ENCODE measurements at regions not wholly inside any gene's neighbourhood (a gene's known extent, or its start where the extent isn't known, plus 50 kb on each side); places are given as distances from the start of the nearest gene placed in this dataset.
"Not testable (repeated sequence)": the region's sequence is repeated elsewhere in the genome, so short reads cannot be mapped to it uniquely, and the experiment has no call there.

GRCh38 chr1:148424143-148425003 lies 58.7 kb downstream of the PPIAL4G start (continued):
- not testable (repeated sequence) for TF ChIP-seq ATF7, SOX6 (IDR thresholded peaks at IDR 0.05)
- TF ChIP-seq ATF7 (CRISPR knock-in tag; IDR thresholded peaks at IDR 0.05) (peak; percentile 61; the same call in 1 of the 2 replicates), ETV5 (CRISPR knock-in tag; IDR thresholded peaks at IDR 0.05; ENCODE audit: borderline replicate concordance) (peak; percentile 84; the same call in 1 of the 2 replicates), EP300 (IDR thresholded peaks at IDR 0.05; ENCODE audit: low read depth in 2 of 2, low read length in 2 of 2) (peak; percentile 20 to 58; a peak in 1 of 4 replicates), EP300 (CRISPR knock-in tag; IDR thresholded peaks at IDR 0.05; ENCODE audit: borderline replicate concordance) (peak; percentile 15; the same call in 1 of the 2 replicates), MEIS2 (CRISPR knock-in tag; IDR thresholded peaks at IDR 0.05) (0 out of 2 replicates have a peak, but pooled peaks have one; percentile 22), GATAD2A (CRISPR knock-in tag; IDR thresholded peaks at IDR 0.05) (peak; percentile 85), MEF2D (CRISPR knock-in tag; IDR thresholded peaks at IDR 0.05) (0 out of 2 replicates have a peak, but pooled peaks have one; percentile 37), FOSL2 (CRISPR knock-in tag; IDR thresholded peaks at IDR 0.05) (peak; percentile 97), KAT8 (CRISPR knock-in tag; IDR thresholded peaks at IDR 0.05) (peak; percentile 51; the same call in 1 of the 2 replicates), ZMYM3 (CRISPR knock-in tag; IDR thresholded peaks at IDR 0.05) (peak; percentile 42; the same call in 1 of the 2 replicates), POLR2A (IDR thresholded peaks at IDR 0.05; ENCODE audit: insufficient read depth in 1 of 2, low read depth in 2 of 2, low read length in 2 of 2) (0 out of 4 replicates have a peak, but pooled peaks of 1 of the 2 experiments have one; percentile 34), RARA (CRISPR knock-in tag; IDR thresholded peaks at IDR 0.05) (peak; percentile 57), ZMYM4 (CRISPR knock-in tag; IDR thresholded peaks at IDR 0.05) (peak; percentile 56), ASH2L (IDR thresholded peaks at IDR 0.05; ENCODE audit: insufficient read length, low read depth, low read length) (peak; percentile 31), ZNF543 (CRISPR knock-in tag; IDR thresholded peaks at IDR 0.05) (peak; percentile 51; the same call in 1 of the 2 replicates), SOX6 (CRISPR knock-in tag; IDR thresholded peaks at IDR 0.05) (peak; percentile 95), MED1 (CRISPR knock-in tag; IDR thresholded peaks at IDR 0.05) (peak; percentile 82), ZGPAT (CRISPR knock-in tag; IDR thresholded peaks at IDR 0.05) (peak; percentile 79), THAP11 (CRISPR knock-in tag; IDR thresholded peaks at IDR 0.05) (peak; percentile 38; the same call in 1 of the 2 replicates)
- TF ChIP-seq, protein P1, sequence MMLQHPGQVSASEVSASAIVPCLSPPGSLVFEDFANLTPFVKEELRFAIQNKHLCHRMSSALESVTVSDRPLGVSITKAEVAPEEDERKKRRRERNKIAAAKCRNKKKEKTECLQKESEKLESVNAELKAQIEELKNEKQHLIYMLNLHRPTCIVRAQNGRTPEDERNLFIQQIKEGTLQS (CRISPR knock-in tag; IDR thresholded peaks at IDR 0.05), result peak; percentile 75; the same call in 1 of the 2 replicates
- TF ChIP-seq, protein P2, sequence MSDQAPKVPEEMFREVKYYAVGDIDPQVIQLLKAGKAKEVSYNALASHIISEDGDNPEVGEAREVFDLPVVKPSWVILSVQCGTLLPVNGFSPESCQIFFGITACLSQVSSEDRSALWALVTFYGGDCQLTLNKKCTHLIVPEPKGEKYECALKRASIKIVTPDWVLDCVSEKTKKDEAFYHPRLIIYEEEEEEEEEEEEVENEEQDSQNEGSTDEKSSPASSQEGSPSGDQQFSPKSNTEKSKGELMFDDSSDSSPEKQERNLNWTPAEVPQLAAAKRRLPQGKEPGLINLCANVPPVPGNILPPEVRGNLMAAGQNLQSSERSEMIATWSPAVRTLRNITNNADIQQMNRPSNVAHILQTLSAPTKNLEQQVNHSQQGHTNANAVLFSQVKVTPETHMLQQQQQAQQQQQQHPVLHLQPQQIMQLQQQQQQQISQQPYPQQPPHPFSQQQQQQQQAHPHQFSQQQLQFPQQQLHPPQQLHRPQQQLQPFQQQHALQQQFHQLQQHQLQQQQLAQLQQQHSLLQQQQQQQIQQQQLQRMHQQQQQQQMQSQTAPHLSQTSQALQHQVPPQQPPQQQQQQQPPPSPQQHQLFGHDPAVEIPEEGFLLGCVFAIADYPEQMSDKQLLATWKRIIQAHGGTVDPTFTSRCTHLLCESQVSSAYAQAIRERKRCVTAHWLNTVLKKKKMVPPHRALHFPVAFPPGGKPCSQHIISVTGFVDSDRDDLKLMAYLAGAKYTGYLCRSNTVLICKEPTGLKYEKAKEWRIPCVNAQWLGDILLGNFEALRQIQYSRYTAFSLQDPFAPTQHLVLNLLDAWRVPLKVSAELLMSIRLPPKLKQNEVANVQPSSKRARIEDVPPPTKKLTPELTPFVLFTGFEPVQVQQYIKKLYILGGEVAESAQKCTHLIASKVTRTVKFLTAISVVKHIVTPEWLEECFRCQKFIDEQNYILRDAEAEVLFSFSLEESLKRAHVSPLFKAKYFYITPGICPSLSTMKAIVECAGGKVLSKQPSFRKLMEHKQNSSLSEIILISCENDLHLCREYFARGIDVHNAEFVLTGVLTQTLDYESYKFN (CRISPR knock-in tag; conservative IDR thresholded peaks at IDR 0.05), result peak; percentile 86
- TF ChIP-seq, protein P3, sequence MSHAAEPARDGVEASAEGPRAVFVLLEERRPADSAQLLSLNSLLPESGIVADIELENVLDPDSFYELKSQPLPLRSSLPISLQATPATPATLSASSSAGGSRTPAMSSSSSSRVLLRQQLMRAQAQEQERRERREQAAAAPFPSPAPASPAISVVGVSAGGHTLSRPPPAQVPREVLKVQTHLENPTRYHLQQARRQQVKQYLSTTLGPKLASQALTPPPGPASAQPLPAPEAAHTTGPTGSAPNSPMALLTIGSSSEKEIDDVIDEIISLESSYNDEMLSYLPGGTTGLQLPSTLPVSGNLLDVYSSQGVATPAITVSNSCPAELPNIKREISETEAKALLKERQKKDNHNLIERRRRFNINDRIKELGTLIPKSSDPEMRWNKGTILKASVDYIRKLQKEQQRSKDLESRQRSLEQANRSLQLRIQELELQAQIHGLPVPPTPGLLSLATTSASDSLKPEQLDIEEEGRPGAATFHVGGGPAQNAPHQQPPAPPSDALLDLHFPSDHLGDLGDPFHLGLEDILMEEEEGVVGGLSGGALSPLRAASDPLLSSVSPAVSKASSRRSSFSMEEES (CRISPR knock-in tag; IDR thresholded peaks at IDR 0.05), result peak; percentile 46
